Breast epithelium (tissue), 4 donors: ENCODE measurements at regions not wholly inside any gene's neighbourhood (a gene's known extent, or its start where the extent isn't known, plus 50 kb on each side); places are given as distances from the start of the nearest gene placed in this dataset.
A peak's percentile ranks its signal among the peaks of the same experiment; 100 is the strongest.

Source experiments
- DNase-seq, 2 donors: peaks; one replicate each; pipeline ENCODE4 v3.0.0-alpha.2; 2019; ENCODE audit warnings: low spot score in 2 of 2
- H3K27ac ChIP-seq, 2 donors: fragments of 200-600 bp; sonication (generic) in 1 of 2; one replicate each; pipeline ENCODE4 v1.5.1; 2016 to 2019; ENCODE audit warnings: mild to moderate bottlenecking in 1 of 2
- H3K27me3 ChIP-seq, 2 donors: fragments of 200-600 bp; sonication (generic) in 1 of 2; one replicate each; pipeline versions ENCODE4 v1.5.1 to v1.6.0; 2017 to 2019; ENCODE audit warnings: control low read depth in 1 of 2, mild to moderate bottlenecking in 1 of 2
- H3K36me3 ChIP-seq: fragments of 200-600 bp; one replicate; pipeline ENCODE4 v1.5.1; 2019
- H3K4me1 ChIP-seq, 2 donors: fragments of 200-600 bp; sonication (generic); one replicate each; pipeline ENCODE4 v1.5.1; 2016 to 2019; ENCODE audit warnings: control low read depth in 1 of 2
- H3K4me3 ChIP-seq, 3 donors: fragments of 200-600 bp; sonication (generic); 1 replicate in 2 of 3; 2 replicates in 1 of 3; pipeline ENCODE4 v1.5.1; 2016 to 2019; ENCODE audit warnings: mild to moderate bottlenecking in 3 of 3, moderate library complexity in 2 of 3
- H3K9me3 ChIP-seq, 2 donors: fragments of 200-600 bp; sonication (generic) in 1 of 2; one replicate each; pipeline ENCODE4 v1.5.1; 2016 to 2019; ENCODE audit warnings: control low read depth in 1 of 2
- CTCF ChIP-seq, 3 donors: fragments of 450-650 bp; IDR thresholded peaks; one replicate each; pipeline ENCODE4 v1.5.1; 2016 to 2017; ENCODE audit warnings: antibody characterized with exemption in 3 of 3, mild to moderate bottlenecking in 3 of 3, moderate library complexity in 3 of 3
- POLR2A ChIP-seq: fragments of 450-650 bp; IDR thresholded peaks from one replicate; pipeline ENCODE4 v1.6.1; 2016; ENCODE audit warnings: antibody characterized with exemption, mild to moderate bottlenecking, moderate library complexity
- POLR2AphosphoS5 ChIP-seq, 3 donors: sonication (generic); formaldehyde crosslinking; IDR thresholded peaks; one replicate each; pipeline ENCODE4 v1.6.1; 2017; ENCODE audit warnings: antibody characterized with exemption in 3 of 3
- intact Hi-C: fragments of 100-400 bp; cut with DNase I; formaldehyde crosslinking; loops from one replicate; pipeline ENCODE4 v1.15.1; 2023; ENCODE audit warnings: low total_unique reads

GRCh38 chr17:68812876-68813584 is 142.2 kb downstream of the ABCA8 start:
- Histone ChIP-seq H3K4me1 (no peaks in the 10 kb centered on the region), H3K36me3 (no peaks in the 10 kb centered on the region), H3K9me3 (peaks cover 0 to 8% of the 10 kb centered on the region in 2 donors), H3K4me3 (no peak overlapping the region), H3K27me3 (no peaks in the 10 kb centered on the region), H3K27ac (no peak overlapping the region)
- no peak for TF ChIP-seq POLR2A
- peak in 1 of 3 donors; percentile 24 for TF ChIP-seq POLR2AphosphoS5 (IDR thresholded peaks at IDR 0.05)
- intact Hi-C loops = no loop called here
- no peak for DNase-seq

GRCh38 chr17:68809148-68809547 is 146.0 kb downstream of the ABCA8 start:
- TF ChIP-seq CTCF (IDR thresholded peaks at IDR 0.05) = no peak
- TF ChIP-seq POLR2AphosphoS5 (IDR thresholded peaks at IDR 0.05) = no peak
- no peak for TF ChIP-seq POLR2A
- Histone ChIP-seq H3K27me3 (no peaks in the 10 kb centered on the region), H3K4me1 (no peaks in the 10 kb centered on the region), H3K9me3 (peaks cover 0 to 8% of the 10 kb centered on the region in 2 donors), H3K36me3 (no peaks in the 10 kb centered on the region), H3K4me3 (no peak overlapping the region), H3K27ac (no peak overlapping the region)
- intact Hi-C loops = no loop called here
- no peak for DNase-seq

GRCh38 chr17:68807998-68808772 is 147.0 kb downstream of the ABCA8 start:
- intact Hi-C loops = no loop called here
- TF ChIP-seq POLR2A = no peak
- no peak for TF ChIP-seq POLR2AphosphoS5 (IDR thresholded peaks at IDR 0.05)
- TF ChIP-seq CTCF (IDR thresholded peaks at IDR 0.05) = no peak
- H3K27me3 ChIP-seq = no peaks in the 10 kb centered on the region

GRCh38 chr17:68805609-68806008 is 149.6 kb downstream of the ABCA8 start:
- Histone ChIP-seq H3K4me1 (no peaks in the 10 kb centered on the region), H3K27ac (no peak overlapping the region), H3K9me3 (no peaks in the 10 kb centered on the region), H3K4me3 (no peak overlapping the region), H3K27me3 (no peaks in the 10 kb centered on the region), H3K36me3 (no peaks in the 10 kb centered on the region)
- TF ChIP-seq POLR2A = no peak
- no peak for TF ChIP-seq CTCF (IDR thresholded peaks at IDR 0.05)
- no peak for TF ChIP-seq POLR2AphosphoS5 (IDR thresholded peaks at IDR 0.05)
- no peak for DNase-seq
- intact Hi-C loops = no loop called here

More at GRCh38 chr17:68807998-68808772, 147.0 kb downstream of the ABCA8 start:
- H3K4me1 ChIP-seq = no peaks in the 10 kb centered on the region
- no peak for DNase-seq
- no peak overlapping the region for H3K27ac ChIP-seq
- no peaks in the 10 kb centered on the region for H3K36me3 ChIP-seq
- no peak overlapping the region for H3K4me3 ChIP-seq
- H3K9me3 ChIP-seq = peaks cover 0 to 8% of the 10 kb centered on the region in 2 donors

- DNase-seq = no peak
Measured at GRCh38 chr17:68804777-68805520, 150.2 kb downstream of the ABCA8 start.

More at GRCh38 chr17:68804777-68805520, 150.2 kb downstream of the ABCA8 start:
- no peak for TF ChIP-seq CTCF (IDR thresholded peaks at IDR 0.05)
- no peak for TF ChIP-seq POLR2A
- TF ChIP-seq POLR2AphosphoS5 (IDR thresholded peaks at IDR 0.05) = no peak
- intact Hi-C loops = no loop called here
- H3K27me3 ChIP-seq = no peaks in the 10 kb centered on the region
- H3K9me3 ChIP-seq = no peaks in the 10 kb centered on the region
- H3K4me1 ChIP-seq = no peaks in the 10 kb centered on the region
- no peak overlapping the region for H3K27ac ChIP-seq
- H3K36me3 ChIP-seq = no peaks in the 10 kb centered on the region
- H3K4me3 ChIP-seq = no peak overlapping the region
